ENCODE measurements at regions not wholly inside any gene's neighbourhood (a gene's known extent, or its start where the extent isn't known, plus 50 kb on each side); places are given as distances from the start of the nearest gene placed in this dataset.

GRCh38 chr20:53713328-53714056 lies 119.9 kb upstream of the ZNF217 start:
- peaks cover 2% of the 10 kb centered on the region; the same call in 1 of the 2 replicates for H3K4me1 ChIP-seq (ENCODE audit: control insufficient read depth, insufficient read depth, low read length)
- H4K91ac ChIP-seq (ENCODE audit: insufficient read depth, low read depth, low read length), result no peak overlapping the region
- H3K9me3 ChIP-seq (ENCODE audit: control insufficient read depth, insufficient read depth, low read length), result no peaks in the 10 kb centered on the region
- H2BK15ac ChIP-seq (ENCODE audit: low read depth, low read length), result no peak overlapping the region
- H2AK5ac ChIP-seq (ENCODE audit: low read depth, low read length), result no peak overlapping the region
- no TSS peak for BruUV-seq (replicated peaks)
- no peak overlapping the region for H2BK20ac ChIP-seq (ENCODE audit: low read depth, low read length)
- no peak overlapping the region for H3K56ac ChIP-seq (ENCODE audit: extremely low read depth, insufficient read depth, low read length)
- WGBS, 2 experiments (ENCODE audit: extremely low coverage in 2 of 2, insufficient read length in 1 of 2), result 83% methylated on average over 6 of the region's 17 CpGs; no CpG with 5 or more reads in 1 of the 2 experiments
- no peak overlapping the region for H4K8ac ChIP-seq (ENCODE audit: low read depth in 2 of 2, low read length in 2 of 2)
- peak overlapping the region; percentile 24 for H2AFZ ChIP-seq (replicated peaks; ENCODE audit: low read length, poor library complexity)
- H4K20me1 ChIP-seq (ENCODE audit: insufficient read depth, low read length), result no peaks in the 10 kb centered on the region
- intact Hi-C loops (cut with micrococcal nuclease), result no loop called here
- H2AK9ac ChIP-seq (replicated peaks; ENCODE audit: low read depth, low read length, poor library complexity), result no peak overlapping the region
- POLR2A ChIA-PET (ENCODE audit: unreplicated experiment), result no interaction called here
- CTCF ChIA-PET, result no interaction called here
- H3K18ac ChIP-seq (ENCODE audit: low read depth, low read length), result no peak overlapping the region
- in situ Hi-C loops (cut with MboI; ENCODE audit: low sequenced_read_pairs), result no loop called here
- no peaks in the 10 kb centered on the region for H3K79me1 ChIP-seq (ENCODE audit: low read depth in 1 of 2, low read length in 2 of 2)
- H3K4me3 ChIP-seq (ENCODE audit: insufficient read depth, low read depth, low read length), result no peak overlapping the region
- peaks cover 13% of the 10 kb centered on the region for H3K9me1 ChIP-seq (ENCODE audit: insufficient read depth, low read length)
- H3K27ac ChIP-seq (ENCODE audit: insufficient read depth, low read length), result no peak overlapping the region
- no peak overlapping the region for H3K23ac ChIP-seq (ENCODE audit: low read depth, low read length)
- dilution Hi-C loops (cut with HindIII; ENCODE audit: low sequenced_read_pairs, unreplicated experiment), result no loop called here
- H3K4ac ChIP-seq (ENCODE audit: low read depth, low read length), result no peak overlapping the region
- H3K4me2 ChIP-seq (ENCODE audit: low read depth, low read length), result no peak overlapping the region
- H4K5ac ChIP-seq (ENCODE audit: low read depth, low read length), result no peak overlapping the region
- no peak overlapping the region for H2BK5ac ChIP-seq (ENCODE audit: low read depth, low read length, poor library complexity, severe bottlenecking)
- H3K9ac ChIP-seq (ENCODE audit: low read depth, low read length), result no peak overlapping the region
- no peaks in the 10 kb centered on the region for H3K27me3 ChIP-seq (ENCODE audit: control insufficient read depth, insufficient read depth, low read length)
- DNase-seq, result no peak
- ATAC-seq (ENCODE audit: low read depth), result no peak
- H3K36me3 ChIP-seq (ENCODE audit: control insufficient read depth, insufficient read depth, low read length), result no peaks in the 10 kb centered on the region
- H2BK120ac ChIP-seq (ENCODE audit: low read depth, low read length), result no peak overlapping the region
- TF ChIP-seq POLR2A (IDR thresholded peaks at IDR 0.05; ENCODE audit: low read depth, low read length), result no peak
- no peak for TF ChIP-seq FOS (IDR thresholded peaks at IDR 0.05; ENCODE audit: low read depth, low read length)
- TF ChIP-seq CEBPB (IDR thresholded peaks at IDR 0.05; ENCODE audit: low read depth, low read length), result no peak
- no peak for TF ChIP-seq CTCF (conservative IDR thresholded peaks at IDR 0.05; ENCODE audit: low read depth, low read length)
- TF ChIP-seq NFE2L2 (IDR thresholded peaks at IDR 0.05; ENCODE audit: low read depth, low read length), result no peak
- no peak for TF ChIP-seq USF2 (IDR thresholded peaks at IDR 0.05; ENCODE audit: low read depth, low read length)
- TF ChIP-seq MAZ (IDR thresholded peaks at IDR 0.05; ENCODE audit: borderline replicate concordance, low read depth, low read length), result no peak
- TF ChIP-seq MXI1 (IDR thresholded peaks at IDR 0.05; ENCODE audit: borderline replicate concordance, low read depth, low read length), result no peak
- H3K14ac ChIP-seq (replicated peaks; ENCODE audit: low read depth, low read length), result no peak overlapping the region

Data from IMR-90 (cell line).